ENCODE measurements at regions not wholly inside any gene's neighbourhood (a gene's known extent, or its start where the extent isn't known, plus 50 kb on each side); places are given as distances from the start of the nearest gene placed in this dataset.

- no peak overlapping the region for H3K4me3 ChIP-seq (ENCODE audit: extremely low read depth, insufficient read depth, low read length, poor library complexity, severe bottlenecking)
- H3K4me1 ChIP-seq (ENCODE audit: control insufficient read depth, insufficient read depth, low read length, poor library complexity, severe bottlenecking): peaks cover 4% of the 10 kb centered on the region
- no peak overlapping the region for H3K27ac ChIP-seq (ENCODE audit: low read depth, low read length, severe bottlenecking)
- WGBS, 2 experiments (ENCODE audit: insufficient coverage in 2 of 2): 100% methylated on average over 1 to 2 of the region's 3 CpGs
- H3K36me3 ChIP-seq (ENCODE audit: control insufficient read depth, insufficient read depth, low read length): no peaks in the 10 kb centered on the region
- no peaks in the 10 kb centered on the region for H3K9me3 ChIP-seq (ENCODE audit: control insufficient read depth, low read length)
Measured at GRCh38 chr4:67236318-67236717, 309.0 kb downstream of the CENPC start.

- H3K4me1 ChIP-seq (ENCODE audit: control insufficient read depth, insufficient read depth, low read length, poor library complexity, severe bottlenecking): peaks cover 4% of the 10 kb centered on the region
- H3K9me3 ChIP-seq (ENCODE audit: control insufficient read depth, low read length): no peaks in the 10 kb centered on the region
- H3K4me3 ChIP-seq (ENCODE audit: extremely low read depth, insufficient read depth, low read length, poor library complexity, severe bottlenecking): no peak overlapping the region
- 56% methylated on average over 1 of the region's 2 CpGs; no CpG with 5 or more reads in 1 of the 2 experiments for WGBS, 2 experiments (ENCODE audit: insufficient coverage in 2 of 2)
- no peaks in the 10 kb centered on the region for H3K36me3 ChIP-seq (ENCODE audit: control insufficient read depth, insufficient read depth, low read length)
- peak overlapping the region; percentile 84 for H3K27ac ChIP-seq (ENCODE audit: low read depth, low read length, severe bottlenecking)
Measured at GRCh38 chr4:67234296-67234695, 311.0 kb downstream of the CENPC start.

- WGBS, 2 experiments (ENCODE audit: insufficient coverage in 2 of 2): 76 to 93% methylated on average over 3 to 4 of the region's 5 CpGs
- Histone ChIP-seq H3K4me1 (ENCODE audit: control insufficient read depth, insufficient read depth, low read length, poor library complexity, severe bottlenecking) (no peaks in the 10 kb centered on the region), H3K36me3 (ENCODE audit: control insufficient read depth, insufficient read depth, low read length) (no peaks in the 10 kb centered on the region), H3K27ac (ENCODE audit: low read depth, low read length, severe bottlenecking) (no peak overlapping the region), H3K9me3 (ENCODE audit: control insufficient read depth, low read length) (no peaks in the 10 kb centered on the region), H3K4me3 (ENCODE audit: extremely low read depth, insufficient read depth, low read length, poor library complexity, severe bottlenecking) (no peak overlapping the region)
Measured at GRCh38 chr4:67229148-67229547, 316.2 kb downstream of the CENPC start.

GRCh38 chr4:67220861-67221260, 324.4 kb downstream of the CENPC start:
- Histone ChIP-seq H3K9me3 (ENCODE audit: control insufficient read depth, low read length) (no peaks in the 10 kb centered on the region), H3K36me3 (ENCODE audit: control insufficient read depth, insufficient read depth, low read length) (no peaks in the 10 kb centered on the region)
- 80% methylated on average over 1 of the region's 2 CpGs; no CpG with 5 or more reads in 1 of the 2 experiments for WGBS, 2 experiments (ENCODE audit: insufficient coverage in 2 of 2)

GRCh38 chr4:67218883-67219282, 326.4 kb downstream of the CENPC start:
- Histone ChIP-seq H3K36me3 (ENCODE audit: control insufficient read depth, insufficient read depth, low read length) (no peaks in the 10 kb centered on the region), H3K4me3 (ENCODE audit: extremely low read depth, insufficient read depth, low read length, poor library complexity, severe bottlenecking) (no peak overlapping the region), H3K27ac (ENCODE audit: low read depth, low read length, severe bottlenecking) (no peak overlapping the region), H3K4me1 (ENCODE audit: control insufficient read depth, insufficient read depth, low read length, poor library complexity, severe bottlenecking) (no peaks in the 10 kb centered on the region), H3K9me3 (ENCODE audit: control insufficient read depth, low read length) (no peaks in the 10 kb centered on the region)
- no CpG with 5 or more reads among the region's 1 CpG for WGBS, 2 experiments (ENCODE audit: insufficient coverage in 2 of 2)

More at GRCh38 chr4:67220861-67221260, 324.4 kb downstream of the CENPC start:
- Histone ChIP-seq H3K4me3 (ENCODE audit: extremely low read depth, insufficient read depth, low read length, poor library complexity, severe bottlenecking) (no peak overlapping the region), H3K27ac (ENCODE audit: low read depth, low read length, severe bottlenecking) (no peak overlapping the region), H3K4me1 (ENCODE audit: control insufficient read depth, insufficient read depth, low read length, poor library complexity, severe bottlenecking) (no peaks in the 10 kb centered on the region)

- Histone ChIP-seq H3K27ac (ENCODE audit: low read depth, low read length, severe bottlenecking) (no peak overlapping the region), H3K4me1 (ENCODE audit: control insufficient read depth, insufficient read depth, low read length, poor library complexity, severe bottlenecking) (no peaks in the 10 kb centered on the region), H3K4me3 (ENCODE audit: extremely low read depth, insufficient read depth, low read length, poor library complexity, severe bottlenecking) (no peak overlapping the region), H3K36me3 (ENCODE audit: control insufficient read depth, insufficient read depth, low read length) (no peaks in the 10 kb centered on the region), H3K9me3 (ENCODE audit: control insufficient read depth, low read length) (no peaks in the 10 kb centered on the region)
- no CpG with 5 or more reads among the region's 5 CpGs for WGBS, 2 experiments (ENCODE audit: insufficient coverage in 2 of 2)
Measured at GRCh38 chr4:67207941-67208441, 337.3 kb downstream of the CENPC start.

- Histone ChIP-seq H3K27ac (ENCODE audit: low read depth, low read length, severe bottlenecking) (no peak overlapping the region), H3K4me3 (ENCODE audit: extremely low read depth, insufficient read depth, low read length, poor library complexity, severe bottlenecking) (no peak overlapping the region), H3K36me3 (ENCODE audit: control insufficient read depth, insufficient read depth, low read length) (no peaks in the 10 kb centered on the region), H3K9me3 (ENCODE audit: control insufficient read depth, low read length) (no peaks in the 10 kb centered on the region), H3K4me1 (ENCODE audit: control insufficient read depth, insufficient read depth, low read length, poor library complexity, severe bottlenecking) (no peaks in the 10 kb centered on the region)
Measured at GRCh38 chr4:67204441-67204840, 340.9 kb downstream of the CENPC start.

GRCh38 chr4:67201334-67201733, 344.0 kb downstream of the CENPC start:
- no peak overlapping the region for H3K27ac ChIP-seq (ENCODE audit: low read depth, low read length, severe bottlenecking)
- H3K9me3 ChIP-seq (ENCODE audit: control insufficient read depth, low read length): no peaks in the 10 kb centered on the region
- no peaks in the 10 kb centered on the region for H3K36me3 ChIP-seq (ENCODE audit: control insufficient read depth, insufficient read depth, low read length)
- no peaks in the 10 kb centered on the region for H3K4me1 ChIP-seq (ENCODE audit: control insufficient read depth, insufficient read depth, low read length, poor library complexity, severe bottlenecking)
- no peak overlapping the region for H3K4me3 ChIP-seq (ENCODE audit: extremely low read depth, insufficient read depth, low read length, poor library complexity, severe bottlenecking)
- WGBS, 2 experiments (ENCODE audit: insufficient coverage in 2 of 2): 93 to 95% methylated on average over 2 of the region's 3 CpGs

GRCh38 chr4:67198727-67199126, 346.6 kb downstream of the CENPC start:
- Histone ChIP-seq H3K4me1 (ENCODE audit: control insufficient read depth, insufficient read depth, low read length, poor library complexity, severe bottlenecking) (no peaks in the 10 kb centered on the region), H3K9me3 (ENCODE audit: control insufficient read depth, low read length) (no peaks in the 10 kb centered on the region), H3K27ac (ENCODE audit: low read depth, low read length, severe bottlenecking) (no peak overlapping the region), H3K4me3 (ENCODE audit: extremely low read depth, insufficient read depth, low read length, poor library complexity, severe bottlenecking) (no peak overlapping the region), H3K36me3 (ENCODE audit: control insufficient read depth, insufficient read depth, low read length) (no peaks in the 10 kb centered on the region)
- no CpG with 5 or more reads among the region's 2 CpGs for WGBS, 2 experiments (ENCODE audit: insufficient coverage in 2 of 2)

GRCh38 chr4:67167849-67168248, 377.5 kb downstream of the CENPC start:
- H3K4me1 ChIP-seq (ENCODE audit: control insufficient read depth, insufficient read depth, low read length, poor library complexity, severe bottlenecking): no peaks in the 10 kb centered on the region
- H3K36me3 ChIP-seq (ENCODE audit: control insufficient read depth, insufficient read depth, low read length): no peaks in the 10 kb centered on the region
- 46 to 67% methylated on average over 2 to 3 of the region's 3 CpGs for WGBS, 2 experiments (ENCODE audit: insufficient coverage in 2 of 2)

GRCh38 chr4:67162690-67163089, 382.6 kb downstream of the CENPC start:
- Histone ChIP-seq H3K4me1 (ENCODE audit: control insufficient read depth, insufficient read depth, low read length, poor library complexity, severe bottlenecking) (no peaks in the 10 kb centered on the region), H3K4me3 (ENCODE audit: extremely low read depth, insufficient read depth, low read length, poor library complexity, severe bottlenecking) (no peak overlapping the region), H3K9me3 (ENCODE audit: control insufficient read depth, low read length) (no peaks in the 10 kb centered on the region), H3K36me3 (ENCODE audit: control insufficient read depth, insufficient read depth, low read length) (no peaks in the 10 kb centered on the region), H3K27ac (ENCODE audit: low read depth, low read length, severe bottlenecking) (no peak overlapping the region)
- no CpG with 5 or more reads among the region's 2 CpGs for WGBS, 2 experiments (ENCODE audit: insufficient coverage in 2 of 2)

More at GRCh38 chr4:67167849-67168248, 377.5 kb downstream of the CENPC start:
- Histone ChIP-seq H3K9me3 (ENCODE audit: control insufficient read depth, low read length) (no peaks in the 10 kb centered on the region), H3K4me3 (ENCODE audit: extremely low read depth, insufficient read depth, low read length, poor library complexity, severe bottlenecking) (no peak overlapping the region), H3K27ac (ENCODE audit: low read depth, low read length, severe bottlenecking) (no peak overlapping the region)

Data from mesodermal cell (in vitro differentiated cells).